HG02970 (cell line): ENCODE measurements at regions not wholly inside any gene's neighbourhood (a gene's known extent, or its start where the extent isn't known, plus 50 kb on each side); places are given as distances from the start of the nearest gene placed in this dataset.
"Not testable (repeated sequence)": the region's sequence is repeated elsewhere in the genome, so short reads cannot be mapped to it uniquely, and the experiment has no call there.

ENCODE experiments used
- ATAC-seq: cut with Tn5 transposase; IDR thresholded peaks from one replicate; pipeline ENCODE4 v1.9.1; 2021; ENCODE audit warnings: mild to moderate bottlenecking, moderate library complexity, moderate number of reproducible peaks; ENCODE audit not compliant: unreplicated experiment, low FRiP score

- no peak for ATAC-seq
Observed at GRCh38 chr3:124351430-124352148, 359.7 kb upstream of the ROPN1 start.

GRCh38 chr3:124352149-124352539 is 360.2 kb upstream of the ROPN1 start:
- no peak for ATAC-seq

DNA sequence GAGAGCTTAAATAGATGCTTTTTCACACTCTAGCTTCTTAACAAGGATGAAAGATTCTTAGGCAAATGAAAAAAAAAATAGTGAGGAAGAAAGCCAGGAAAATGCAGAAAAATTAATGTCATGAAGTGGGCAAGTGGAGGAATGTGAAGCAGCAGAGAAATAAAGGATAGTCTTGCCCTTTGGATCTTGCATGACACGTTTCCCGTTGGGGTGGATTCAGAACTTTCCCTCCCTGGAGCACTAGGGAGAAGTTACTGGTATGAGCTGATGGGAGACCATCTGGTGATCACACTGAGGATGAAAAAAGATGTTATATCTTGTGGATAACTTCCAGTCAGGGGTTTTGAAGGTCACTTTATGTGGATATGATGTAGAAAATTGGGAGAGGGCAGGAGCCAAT is 361.8 kb upstream of the ROPN1 start:
- ATAC-seq: no peak

GRCh38 chr3:124354150-124354549 is 362.2 kb upstream of the ROPN1 start:
- no peak for ATAC-seq

DNA sequence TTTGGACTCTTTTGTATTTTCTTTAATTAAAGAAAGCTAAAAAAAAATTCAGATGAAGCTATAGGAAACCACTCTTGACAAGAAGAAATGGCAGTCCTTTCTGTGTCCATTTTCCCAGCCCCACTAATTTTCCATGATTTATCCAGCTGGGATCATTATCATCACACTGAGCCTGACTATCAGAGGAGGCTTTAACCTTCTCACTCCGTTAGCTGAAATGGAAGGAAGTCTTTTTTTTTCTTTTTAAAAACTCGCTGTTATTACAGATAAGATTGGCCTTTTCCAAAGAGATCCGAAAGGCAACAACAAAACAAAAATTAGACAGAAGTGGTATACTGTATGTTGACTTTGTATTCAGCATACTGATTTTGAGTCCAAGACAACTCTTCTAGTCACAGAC is 366.2 kb upstream of the ROPN1 start:
- no peak for ATAC-seq

GRCh38 chr3:124360155-124360554 is 368.2 kb upstream of the ROPN1 start:
- ATAC-seq: no peak

- no peak for ATAC-seq
Observed at GRCh38 chr3:124360563-124360962, 368.6 kb upstream of the ROPN1 start.

- ATAC-seq: no peak
Observed at GRCh38 chr3:124361566-124361965, 368.7 kb upstream of the UMPS start.

DNA sequence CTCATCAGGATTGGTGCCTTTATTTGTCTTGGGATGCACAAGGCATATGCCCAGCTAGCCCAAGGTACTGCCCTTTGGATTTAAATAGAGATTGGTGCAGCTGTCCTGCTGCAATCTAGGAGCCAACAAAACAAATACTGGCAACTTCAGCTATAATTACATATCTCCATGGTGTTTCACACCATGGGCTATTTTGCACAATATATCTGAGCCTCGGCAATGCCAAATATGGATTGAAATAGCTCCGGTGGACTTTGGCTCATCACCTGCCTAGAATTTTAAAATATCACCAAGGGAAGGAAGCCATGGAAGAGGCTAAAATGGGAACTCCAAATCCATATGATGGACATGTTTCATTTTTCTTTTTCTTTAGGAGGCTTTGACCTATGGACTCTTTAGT is 367.8 kb upstream of the UMPS start:
- ATAC-seq: no peak

DNA sequence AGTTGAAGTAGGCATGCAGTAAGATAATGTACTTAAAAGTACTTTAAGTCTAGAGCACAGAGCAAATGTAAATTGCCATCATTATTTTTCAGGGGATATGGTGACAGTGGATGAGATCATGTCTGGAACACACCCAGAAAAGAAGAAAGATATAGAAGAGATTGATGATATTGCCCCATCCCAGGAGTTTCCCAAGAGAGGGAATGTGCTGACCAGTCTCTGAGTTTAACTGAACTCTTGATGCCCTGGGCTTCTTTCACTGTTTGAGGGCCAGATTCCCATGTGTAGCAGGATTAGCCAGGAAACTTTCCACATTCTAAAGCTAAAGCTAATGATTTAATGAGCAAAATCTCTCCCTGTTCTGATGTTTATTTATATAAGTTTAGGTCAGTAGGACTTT is 366.8 kb upstream of the UMPS start:
- ATAC-seq: no peak

DNA sequence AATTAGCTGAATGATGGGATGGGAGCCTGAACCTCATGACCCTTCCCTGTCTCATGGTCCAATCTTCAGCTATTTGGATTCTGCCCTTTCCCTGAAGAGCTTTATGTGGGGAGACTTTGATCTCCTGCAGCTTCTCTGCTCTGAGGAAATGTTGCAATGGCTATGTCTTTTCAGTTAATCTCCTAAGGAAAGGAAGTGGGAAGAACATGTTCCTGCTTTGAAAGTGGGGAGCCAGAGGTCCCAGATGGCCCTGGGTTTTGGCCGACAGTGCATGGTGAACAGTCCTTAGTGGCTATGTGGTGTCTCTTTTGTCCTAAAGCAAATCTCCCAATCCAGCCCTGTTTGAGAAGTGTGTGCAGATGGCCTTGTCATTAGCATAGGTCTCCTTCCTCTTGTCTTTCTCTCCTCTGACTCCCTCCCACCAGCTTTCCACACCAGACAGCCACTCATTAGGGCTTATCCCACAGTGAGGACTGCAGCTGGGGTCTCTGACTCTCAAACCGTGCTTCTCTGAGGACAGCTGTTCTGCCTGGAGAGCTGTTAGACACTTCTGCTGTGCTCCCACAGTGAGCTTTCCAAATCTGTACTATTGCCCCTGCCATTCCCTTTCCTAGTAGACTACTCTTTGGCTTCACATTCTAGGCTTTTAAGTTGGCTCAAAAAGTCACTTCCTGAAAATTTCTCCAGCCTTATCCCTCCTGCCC is 365.8 kb upstream of the UMPS start:
- no peak for ATAC-seq

GRCh38 chr3:124366655-124367054 is 363.6 kb upstream of the UMPS start:
- not testable (repeated sequence) for ATAC-seq

- no peak for ATAC-seq
Observed at GRCh38 chr3:124372775-124373174, 357.5 kb upstream of the UMPS start.

DNA sequence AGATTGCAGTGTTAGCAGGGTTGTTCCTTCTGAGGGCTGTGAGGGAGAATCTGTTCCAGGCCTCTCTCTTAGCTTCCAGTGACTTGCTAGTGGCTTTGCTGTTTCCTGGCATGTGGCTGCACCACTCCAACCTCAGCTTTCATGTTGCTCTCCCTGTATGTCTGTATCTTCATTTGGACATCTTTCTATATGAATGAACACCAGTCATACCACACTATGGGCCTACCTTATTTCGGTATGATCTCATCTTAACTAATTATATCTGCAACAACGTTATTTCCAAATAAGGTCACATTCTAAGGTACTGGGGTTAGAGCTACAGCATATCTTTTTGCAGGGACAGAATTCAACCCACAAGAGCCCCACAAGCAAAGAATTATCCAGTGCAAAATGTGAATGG is 356.7 kb upstream of the UMPS start:
- no peak for ATAC-seq

DNA sequence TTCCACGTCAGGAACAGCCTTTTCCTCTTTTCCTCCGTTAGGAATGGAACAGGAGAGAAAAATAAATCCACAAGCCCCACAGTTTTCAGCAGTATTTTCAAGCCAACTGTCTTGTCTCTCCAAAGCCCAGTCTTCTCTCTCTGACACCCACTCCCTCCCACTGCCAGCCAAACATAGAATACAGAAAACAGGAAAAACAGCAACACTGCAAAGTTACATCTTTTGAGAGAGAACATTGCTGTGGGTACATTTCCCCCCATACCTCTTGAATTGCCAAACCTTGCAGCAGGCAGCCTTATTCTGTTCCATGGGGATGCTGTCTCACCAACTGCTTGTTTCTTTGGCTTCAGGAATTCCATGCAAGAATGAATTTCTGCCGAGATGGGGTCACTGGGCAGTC is 355.7 kb upstream of the UMPS start:
- no peak for ATAC-seq

GRCh38 chr3:124381575-124382333 is 348.5 kb upstream of the UMPS start:
- no peak for ATAC-seq

DNA sequence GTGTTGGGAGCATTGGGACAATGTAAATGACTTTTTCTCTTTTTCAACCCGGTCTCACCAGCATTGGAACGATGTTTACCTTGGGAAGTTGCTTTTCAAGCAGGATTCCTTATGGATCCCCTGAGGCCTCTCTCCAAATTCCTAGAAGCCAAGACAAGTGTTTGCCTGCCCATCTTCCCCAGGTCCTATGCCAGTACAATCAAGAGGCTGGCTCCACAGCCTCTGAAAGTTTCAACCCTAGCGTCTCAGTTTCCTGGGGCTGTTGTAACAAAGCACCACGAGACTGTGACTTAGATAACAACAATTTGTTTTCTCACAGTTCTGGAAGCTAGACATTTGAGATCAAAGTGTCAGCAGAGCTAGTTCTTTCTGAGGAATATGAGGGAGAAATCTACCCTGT is 347.2 kb upstream of the UMPS start:
- no peak for ATAC-seq

- ATAC-seq: no peak
Observed at GRCh38 chr3:124383846-124384466, 346.3 kb upstream of the UMPS start.

DNA sequence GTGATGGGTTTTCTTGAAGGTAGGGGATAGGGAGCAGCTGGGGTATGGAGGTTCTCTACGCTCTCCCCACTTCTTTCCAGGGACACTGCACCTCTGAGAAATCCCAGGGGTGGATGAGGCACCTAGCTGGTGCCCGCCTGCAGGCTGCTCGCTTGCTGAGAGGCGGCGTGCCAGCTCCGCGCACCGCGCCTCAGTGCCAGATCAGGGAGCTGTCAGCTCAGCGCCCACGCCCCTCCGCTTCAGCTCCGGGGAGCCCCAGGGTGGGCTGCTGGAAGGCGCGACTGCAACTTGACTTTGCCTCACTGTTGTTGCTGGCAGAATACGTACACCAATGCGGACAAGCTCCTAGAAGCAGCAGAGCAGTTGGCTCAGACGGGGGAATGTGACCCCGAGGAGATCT is 345.7 kb upstream of the UMPS start:
- ATAC-seq: no peak

DNA sequence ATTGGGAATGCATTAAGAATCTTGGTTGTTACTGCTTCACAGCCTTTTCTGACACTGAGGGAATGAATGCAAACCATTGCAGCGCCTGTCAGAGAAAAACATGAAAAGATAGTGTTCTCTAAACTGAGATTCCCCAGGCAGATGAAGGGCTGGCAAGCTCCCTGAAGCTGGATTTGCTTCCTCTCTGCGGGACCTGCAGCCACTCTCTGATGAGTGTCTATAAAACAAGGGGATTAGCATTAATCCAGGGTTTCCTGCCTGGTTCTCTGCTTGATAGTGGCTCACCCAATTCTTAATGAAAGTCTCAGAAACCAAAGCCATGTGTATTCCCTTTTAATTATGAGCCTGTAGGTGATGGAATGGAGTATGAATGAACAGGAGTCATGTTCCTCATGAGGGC is 344.3 kb upstream of the UMPS start:
- no peak for ATAC-seq

DNA sequence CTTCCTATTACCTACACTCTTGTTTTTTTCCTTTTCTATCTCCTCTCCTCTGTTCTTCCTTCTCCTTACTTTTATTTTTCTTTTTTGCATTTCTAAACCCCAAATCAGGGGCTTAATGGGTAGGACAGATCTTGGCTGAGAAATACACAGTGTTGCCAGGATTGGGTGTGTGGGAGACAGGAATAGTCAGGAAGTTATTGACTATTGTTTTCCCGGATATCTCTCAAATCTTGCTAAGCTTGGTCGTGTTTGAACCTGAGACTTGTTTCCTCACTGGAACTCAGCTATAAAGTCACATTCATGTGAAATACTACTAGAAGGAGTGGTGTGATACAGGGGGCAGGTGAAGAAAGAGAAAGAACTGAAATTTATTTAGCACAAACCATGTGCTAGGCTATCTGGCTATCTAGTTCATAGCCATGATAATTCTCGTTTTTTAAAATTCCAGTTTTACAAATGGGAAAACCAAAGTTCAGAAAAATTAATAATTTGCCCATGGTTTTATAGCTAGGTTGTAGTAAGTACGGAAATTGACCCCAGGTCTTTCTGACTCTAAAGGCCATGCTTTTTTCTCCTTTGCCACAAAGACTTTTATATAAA is 343.2 kb upstream of the UMPS start:
- no peak for ATAC-seq
